Ectodermal cell (in vitro differentiated cells): ENCODE measurements at regions not wholly inside any gene's neighbourhood (a gene's known extent, or its start where the extent isn't known, plus 50 kb on each side); places are given as distances from the start of the nearest gene placed in this dataset.

Source experiments
- H3K27ac ChIP-seq: 2 replicates; pipeline ENCODE4 v1.7.0; 2013; ENCODE audit warnings: mild to moderate bottlenecking, low read depth, low read length; ENCODE audit not compliant: insufficient read depth, poor library complexity, severe bottlenecking
- H3K27me3 ChIP-seq: 2 replicates; pipeline ENCODE4 v1.7.0; 2013; ENCODE audit warnings: mild to moderate bottlenecking, low read length; ENCODE audit not compliant: insufficient read depth, control insufficient read depth, poor library complexity, severe bottlenecking
- H3K36me3 ChIP-seq: one replicate; pipeline ENCODE4 v1.7.0; 2013; ENCODE audit warnings: low read length; ENCODE audit not compliant: control insufficient read depth, insufficient read depth
- H3K4me1 ChIP-seq: one replicate; pipeline ENCODE4 v1.7.0; 2013; ENCODE audit warnings: low read length; ENCODE audit not compliant: control insufficient read depth, insufficient read depth
- H3K4me3 ChIP-seq: 2 replicates; pipeline ENCODE4 v1.7.0; 2013; ENCODE audit warnings: low read depth, low read length, control low read depth; ENCODE audit not compliant: insufficient read depth
- H3K9me3 ChIP-seq: 2 replicates; pipeline ENCODE4 v1.7.0; 2013; ENCODE audit warnings: mild to moderate bottlenecking, low read length, moderate library complexity; ENCODE audit not compliant: control insufficient read depth
- WGBS, 2 experiments: methylation state at CpG; one replicate each; pipeline ENCODE4 v1.1.7; 2013; ENCODE audit warnings: missing lambda C conversion rate in 2 of 2; 5-methylcytosine and 5-hydroxymethylcytosine counted together

DNA sequence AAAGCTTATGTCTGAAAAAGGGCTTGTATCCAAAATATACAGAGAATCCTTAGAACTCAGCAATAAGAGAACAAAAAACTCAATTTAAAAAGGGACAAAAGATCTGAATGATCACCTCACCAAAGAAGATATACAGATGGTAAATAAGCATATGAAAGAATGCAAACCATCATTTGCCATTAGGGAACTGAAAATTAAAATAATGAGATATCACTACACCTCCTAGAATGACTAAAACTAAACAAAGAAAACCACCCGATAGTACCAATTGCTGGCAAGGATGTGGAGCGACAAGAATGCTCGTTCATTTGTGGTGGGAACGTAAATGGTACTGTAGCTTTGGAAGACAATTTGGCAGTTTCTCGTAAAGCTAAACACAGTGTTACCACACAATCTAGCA lies 66.9 kb upstream of the MPHOSPH6 start:
- no peak overlapping the region for H3K4me3 ChIP-seq
- no peaks in the 10 kb centered on the region for H3K36me3 ChIP-seq
- H3K27ac ChIP-seq, result no peak overlapping the region
- no peaks in the 10 kb centered on the region for H3K9me3 ChIP-seq
- H3K4me1 ChIP-seq, result no peaks in the 10 kb centered on the region
- no peaks in the 10 kb centered on the region for H3K27me3 ChIP-seq
- 93 to 96% methylated on average over 5 of the region's 5 CpGs for WGBS, 2 experiments

DNA sequence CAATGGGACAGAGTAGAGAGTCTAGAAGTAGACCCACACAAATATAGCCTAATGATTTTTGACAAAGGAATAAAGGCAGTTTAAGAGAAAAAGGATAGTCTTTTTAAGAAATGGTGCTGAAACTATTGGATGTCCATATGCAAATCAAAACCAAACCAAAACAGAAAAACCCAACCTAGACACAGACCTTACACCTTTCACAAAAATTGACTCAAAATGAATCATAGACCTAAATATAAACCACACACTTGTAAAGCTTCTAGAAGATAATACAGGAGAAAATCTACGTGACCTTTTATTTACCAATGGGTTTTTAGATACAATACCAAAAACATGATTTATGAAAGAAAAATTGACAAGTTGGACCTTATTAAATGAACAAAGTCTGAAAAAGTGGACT lies 66.4 kb upstream of the MPHOSPH6 start:
- Histone ChIP-seq H3K4me1 (no peaks in the 10 kb centered on the region), H3K36me3 (no peaks in the 10 kb centered on the region), H3K27ac (no peak overlapping the region), H3K9me3 (no peaks in the 10 kb centered on the region), H3K4me3 (no peak overlapping the region), H3K27me3 (no peaks in the 10 kb centered on the region)
- no CpG with 5 or more reads among the region's 1 CpG for WGBS, 2 experiments

DNA sequence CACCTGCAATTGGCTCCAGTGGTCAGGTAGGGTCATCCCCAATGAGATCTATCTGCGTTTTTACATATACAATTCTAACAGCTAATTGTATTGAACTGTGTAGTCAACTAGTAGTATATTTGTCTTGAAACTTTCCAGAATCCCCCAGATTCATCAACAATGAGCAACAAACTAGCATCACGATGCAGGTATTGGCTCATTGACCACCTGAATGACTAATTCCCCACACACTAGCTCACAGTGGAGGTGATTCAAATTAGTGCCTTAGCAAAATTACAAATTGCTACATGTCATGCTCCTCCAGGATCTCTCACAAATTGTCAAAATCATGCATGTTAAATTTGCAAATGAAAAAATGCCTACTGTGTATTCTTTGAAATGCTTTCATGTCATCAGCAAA lies 62.8 kb upstream of the MPHOSPH6 start:
- Histone ChIP-seq H3K27me3 (no peaks in the 10 kb centered on the region), H3K36me3 (no peaks in the 10 kb centered on the region)
- WGBS, 2 experiments, result 89 to 93% methylated on average over 1 of the region's 2 CpGs

DNA sequence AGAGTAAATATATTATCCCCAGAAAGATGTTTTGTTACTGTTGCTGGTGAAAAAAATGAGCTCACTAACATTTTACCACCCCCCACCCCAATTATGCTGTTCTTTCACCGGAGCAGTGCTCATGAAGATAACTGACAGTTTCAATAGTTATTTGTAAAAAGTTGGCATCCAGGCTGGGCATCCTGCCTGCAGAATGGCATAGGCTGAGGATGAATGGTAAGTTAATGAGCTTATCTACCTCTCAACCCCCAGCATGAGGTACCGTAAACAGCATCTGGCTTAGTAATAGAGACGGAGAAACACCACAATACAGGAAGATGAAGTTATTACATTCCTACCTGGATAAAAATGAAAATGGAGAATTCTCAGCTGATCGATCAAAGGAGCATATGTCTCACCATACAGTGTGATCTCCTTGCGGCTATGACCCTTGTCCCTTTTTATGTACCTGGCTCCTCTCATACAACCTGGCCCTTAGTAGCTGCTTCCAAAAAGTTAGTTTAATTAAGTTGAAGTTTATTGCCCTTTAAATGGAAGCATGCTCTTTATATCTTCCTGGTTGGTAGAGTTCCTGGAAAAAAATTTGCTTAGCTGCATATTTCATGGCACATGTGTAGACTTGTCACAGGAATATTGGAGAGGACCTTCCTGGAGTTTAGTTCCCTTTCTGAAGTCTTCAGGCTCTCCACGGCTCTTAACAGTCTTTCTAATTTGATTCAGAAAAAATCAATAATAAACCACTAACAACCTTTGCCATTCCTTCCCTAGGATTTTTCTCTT lies 61.2 kb upstream of the MPHOSPH6 start:
- Histone ChIP-seq H3K27me3 (no peaks in the 10 kb centered on the region), H3K4me3 (no peak overlapping the region)
- WGBS, 2 experiments, result 90 to 96% methylated on average over 6 of the region's 6 CpGs

More for the DNA sequence above, 62.8 kb upstream of the MPHOSPH6 start:
- H3K4me3 ChIP-seq, result no peak overlapping the region
- H3K9me3 ChIP-seq, result no peaks in the 10 kb centered on the region
- H3K27ac ChIP-seq, result no peak overlapping the region
- H3K4me1 ChIP-seq, result no peaks in the 10 kb centered on the region

DNA sequence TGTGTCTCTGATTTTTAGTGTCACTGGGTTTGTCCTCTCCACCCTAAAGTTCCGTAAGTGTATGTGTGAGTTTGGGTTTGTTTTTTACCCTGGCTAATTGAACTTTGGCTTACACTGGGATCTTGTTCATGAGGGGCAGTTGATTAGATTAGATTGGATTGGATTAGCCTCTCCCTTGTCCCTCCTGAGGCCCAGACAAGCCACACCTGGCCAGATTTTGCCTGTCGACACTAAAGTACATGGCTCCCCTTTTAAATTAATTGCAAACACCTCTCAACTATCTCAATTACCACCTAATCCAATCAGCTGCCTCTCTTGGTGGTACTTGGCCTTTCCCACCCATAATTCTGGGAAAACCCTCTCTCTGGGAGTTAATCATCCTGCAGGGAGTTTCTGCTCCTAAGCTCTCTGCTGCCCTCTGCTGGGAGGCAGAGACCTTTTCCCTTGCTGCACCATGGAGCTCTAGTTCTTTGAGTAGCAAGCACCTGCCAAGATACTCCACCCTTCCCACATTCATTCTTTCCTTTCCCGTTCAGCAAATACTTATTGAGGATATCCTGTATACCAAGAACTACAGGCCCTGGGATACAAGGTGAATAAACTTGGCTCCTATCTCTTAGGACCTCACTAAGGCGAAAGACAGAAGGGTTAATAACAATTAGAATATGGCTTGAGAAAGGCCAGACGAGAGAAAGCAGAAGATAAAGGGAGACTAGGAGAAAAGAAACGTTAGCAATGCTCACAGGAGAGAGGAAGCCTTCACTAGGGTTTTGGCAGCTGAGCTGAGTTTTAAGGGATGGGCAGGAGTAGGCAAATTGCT lies 60.0 kb upstream of the MPHOSPH6 start:
- no peaks in the 10 kb centered on the region for H3K4me1 ChIP-seq
- no peaks in the 10 kb centered on the region for H3K36me3 ChIP-seq
- H3K4me3 ChIP-seq, result no peak overlapping the region
- no peak overlapping the region for H3K27ac ChIP-seq
- H3K9me3 ChIP-seq, result no peaks in the 10 kb centered on the region
- H3K27me3 ChIP-seq, result no peaks in the 10 kb centered on the region
- WGBS, 2 experiments, result 59 to 62% methylated on average over 6 of the region's 6 CpGs

More for the DNA sequence above, 61.2 kb upstream of the MPHOSPH6 start:
- Histone ChIP-seq H3K9me3 (no peaks in the 10 kb centered on the region), H3K36me3 (no peaks in the 10 kb centered on the region), H3K4me1 (no peaks in the 10 kb centered on the region), H3K27ac (no peak overlapping the region)

DNA sequence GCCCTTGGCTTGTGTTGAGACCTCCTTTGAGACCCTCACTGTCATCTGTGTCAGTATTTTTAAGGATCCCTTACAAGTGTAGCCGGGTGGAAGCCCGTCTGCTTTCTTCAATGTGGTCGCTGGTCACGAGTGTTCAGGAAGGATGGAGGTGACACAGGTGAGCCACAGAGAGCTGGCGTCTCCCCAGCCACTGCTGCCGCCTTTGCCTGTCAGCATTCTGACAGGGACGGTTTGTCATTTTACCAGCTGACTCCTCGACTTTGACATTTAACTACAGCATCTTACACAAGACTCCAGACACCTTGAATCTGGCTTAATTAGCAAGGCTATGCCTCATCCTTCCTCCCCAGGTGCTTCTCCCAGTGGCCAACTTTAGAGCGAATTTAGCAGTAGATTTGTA lies 56.3 kb upstream of the MPHOSPH6 start:
- H3K27me3 ChIP-seq, result no peaks in the 10 kb centered on the region
- no peaks in the 10 kb centered on the region for H3K9me3 ChIP-seq
- H3K4me3 ChIP-seq, result no peak overlapping the region
- no peak overlapping the region for H3K27ac ChIP-seq
- no peaks in the 10 kb centered on the region for H3K36me3 ChIP-seq
- 69 to 70% methylated on average over 9 of the region's 9 CpGs for whole genome bisulfite sequencing, 2 experiments
- H3K4me1 ChIP-seq, result no peaks in the 10 kb centered on the region

DNA sequence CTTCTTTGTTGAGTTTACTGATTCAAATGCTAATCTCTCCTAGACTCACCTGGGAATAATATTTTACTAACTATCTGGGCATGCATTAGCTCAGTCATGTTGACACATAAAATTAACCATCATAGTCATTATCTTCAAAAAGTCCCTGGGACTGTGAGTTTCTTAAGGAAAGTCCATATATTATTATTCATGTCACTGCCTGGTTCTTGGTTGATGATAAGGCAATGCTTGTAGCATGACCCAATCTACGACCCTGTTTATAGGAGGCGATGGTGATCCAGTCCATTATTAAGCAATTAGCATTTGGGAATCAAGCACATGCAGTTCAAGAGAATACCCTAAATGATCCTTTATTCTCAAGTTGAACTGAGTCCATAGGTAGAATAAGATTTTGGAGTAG lies 54.8 kb upstream of the MPHOSPH6 start:
- Histone ChIP-seq H3K36me3 (no peaks in the 10 kb centered on the region), H3K27me3 (no peaks in the 10 kb centered on the region), H3K4me3 (no peak overlapping the region), H3K27ac (no peak overlapping the region), H3K4me1 (no peaks in the 10 kb centered on the region), H3K9me3 (no peaks in the 10 kb centered on the region)
- WGBS, 2 experiments, result 93 to 95% methylated on average over 2 of the region's 2 CpGs

DNA sequence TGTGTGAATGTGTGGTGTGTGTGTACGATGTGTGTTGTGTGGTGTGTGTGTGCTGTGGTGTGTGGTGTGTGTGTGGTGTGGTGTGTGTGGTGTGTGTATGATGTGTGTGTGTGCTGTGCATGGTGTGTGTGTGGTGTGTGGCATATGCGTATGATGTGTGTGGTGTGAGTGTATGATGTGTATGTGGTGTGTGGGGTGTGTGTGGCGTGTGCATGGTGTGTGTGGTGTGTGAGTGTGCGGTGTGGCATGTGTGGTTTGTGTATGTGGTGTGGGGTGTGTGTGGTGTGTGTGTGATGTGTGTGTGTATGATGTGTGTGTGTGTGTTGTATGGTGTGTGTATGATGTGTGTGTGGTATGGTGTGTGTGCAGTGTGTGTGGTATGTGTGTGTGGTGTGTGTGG lies 50.5 kb upstream of the MPHOSPH6 start:
- Histone ChIP-seq H3K27ac (no peak overlapping the region), H3K4me3 (no peak overlapping the region), H3K9me3 (no peaks in the 10 kb centered on the region), H3K36me3 (no peaks in the 10 kb centered on the region), H3K4me1 (no peaks in the 10 kb centered on the region), H3K27me3 (no peaks in the 10 kb centered on the region)
- WGBS, 2 experiments, result 94% methylated on average over 4 of the region's 4 CpGs
